H1 (cell line): ENCODE measurements at regions not wholly inside any gene's neighbourhood (a gene's known extent, or its start where the extent isn't known, plus 50 kb on each side); places are given as distances from the start of the nearest gene placed in this dataset.

Experiments
- CTCF ChIA-PET: fragments of 300-600 bp; sonication (Branson Sonifier 250); formaldehyde crosslinking; loops from one replicate; lab custom pipeline; 2021; ENCODE audit not compliant: partially characterized antibody; lab: Charles Lee
- POLR2A ChIA-PET: fragments of 300-600 bp; sonication (Branson Sonifier 250); formaldehyde crosslinking; loops from one replicate; lab custom pipeline; 2021; ENCODE audit warnings: inconsistent platforms; ENCODE audit not compliant: partially characterized antibody; lab: Charles Lee
- DNase-seq, 2 experiments: peaks; one replicate each; pipeline versions ENCODE4 v3.0.0 to v3.0.0-alpha.2; 2010 to 2022; ENCODE audit warnings: low spot score in 2 of 2, low read depth in 1 of 2, mixed read lengths in 1 of 2
- FAIRE-seq: peaks from 2 replicates; lab custom pipeline; 2011; peaks lifted over from hg19 to GRCh38; lab: Jason Lieb, UNC
- H2AFZ ChIP-seq: 2 replicates; pipeline ENCODE4 v1.8.1; 2012; ENCODE audit warnings: low read length, inconsistent platforms
- H2AK5ac ChIP-seq: 2 replicates; pipeline ENCODE4 v1.6.1; 2013; ENCODE audit warnings: low read depth, low read length
- H2BK120ac ChIP-seq: replicated peaks from 2 replicates; pipeline ENCODE3; 2013; ENCODE audit warnings: low read depth, low read length, inconsistent platforms
- H2BK12ac ChIP-seq: 2 replicates; pipeline ENCODE4 v1.6.1; 2013; ENCODE audit warnings: low read depth, low read length
- H2BK15ac ChIP-seq: 2 replicates; pipeline ENCODE4 v1.6.1; 2013; ENCODE audit warnings: low read length
- H2BK20ac ChIP-seq: 2 replicates; pipeline ENCODE4 v1.6.1; 2013; ENCODE audit warnings: low read length
- H2BK5ac ChIP-seq: 2 replicates; pipeline ENCODE4 v1.6.1; 2013; ENCODE audit warnings: low read depth, low read length
- H3K14ac ChIP-seq: 2 replicates; pipeline ENCODE4 v1.6.1; 2013; ENCODE audit warnings: inconsistent platforms; ENCODE audit not compliant: insufficient read length
- H3K18ac ChIP-seq: 2 replicates; pipeline ENCODE4 v1.6.1; 2013; ENCODE audit warnings: low read length; ENCODE audit errors: extremely low read depth
- H3K23ac ChIP-seq: 2 replicates; pipeline ENCODE4 v1.6.1; 2013; ENCODE audit warnings: inconsistent platforms; ENCODE audit not compliant: insufficient read length
- H3K23me2 ChIP-seq: 2 replicates; pipeline ENCODE4 v1.6.1; 2013; ENCODE audit warnings: low read depth, low read length
- H3K27ac ChIP-seq: 2 replicates; pipeline ENCODE4 v1.6.1; 2011; ENCODE audit warnings: low read depth, low read length, inconsistent platforms
- H3K27me3 ChIP-seq, 4 experiments: replicated peaks in 1 of 4; 1 replicate in 1 of 4; 2 replicates in 3 of 4; pipeline versions ENCODE4 v1.6.1 to v1.8.1; 2011 to 2013; ENCODE audit warnings: low read length in 3 of 4, mild to moderate bottlenecking in 3 of 4, inconsistent platforms in 2 of 4, mixed read lengths in 2 of 4, moderate library complexity in 1 of 4; ENCODE audit not compliant: control insufficient read depth in 3 of 4, insufficient read depth in 3 of 4; ENCODE audit errors: extremely low read depth in 1 of 4
- H3K36me3 ChIP-seq, 4 experiments: 2 replicates each; pipeline versions ENCODE4 v1.6.1 to v1.8.1; 2011 to 2013; ENCODE audit warnings: mild to moderate bottlenecking in 4 of 4, low read length in 3 of 4, moderate library complexity in 2 of 4, control low read depth in 1 of 4, inconsistent platforms in 1 of 4; ENCODE audit not compliant: insufficient read depth in 4 of 4, control insufficient read depth in 2 of 4
- H3K4ac ChIP-seq: replicated peaks from 2 replicates; pipeline ENCODE3; 2013; ENCODE audit warnings: low read length, low read depth, mixed read lengths, inconsistent platforms; ENCODE audit not compliant: insufficient read length
- H3K4me1 ChIP-seq, 4 experiments: replicated peaks in 1 of 4; 1 replicate in 1 of 4; 2 replicates in 3 of 4; pipeline versions ENCODE4 v1.6.1 to v1.8.1; 2011 to 2013; ENCODE audit warnings: low read length in 3 of 4, inconsistent platforms in 2 of 4, mixed read lengths in 1 of 4; ENCODE audit not compliant: insufficient read depth in 4 of 4, control insufficient read depth in 3 of 4
- H3K4me2 ChIP-seq, 2 experiments: 2 replicates each; pipeline versions ENCODE4 v1.6.1 to v1.8.1; 2011 to 2013; ENCODE audit warnings: low read depth in 2 of 2, low read length in 2 of 2, control low read depth in 1 of 2, inconsistent platforms in 1 of 2, mild to moderate bottlenecking in 1 of 2; ENCODE audit not compliant: insufficient read depth in 1 of 2
- H3K4me3 ChIP-seq, 4 experiments: fragments of 200-600, 300-600 bp in 1 of 4; sonication (generic), shearing (Covaris generic), sonication (Bioruptor Twin) in 1 of 4; 2 replicates each; pipeline versions ENCODE4 v1.5.1 to v1.8.1; 2011 to 2016; ENCODE audit warnings: low read length in 4 of 4, low read depth in 3 of 4, control low read depth in 2 of 4, inconsistent platforms in 2 of 4, mild to moderate bottlenecking in 2 of 4, mixed read lengths in 1 of 4, moderate library complexity in 1 of 4; ENCODE audit not compliant: insufficient read depth in 2 of 4; ENCODE audit errors: extremely low read depth in 1 of 4
- H3K56ac ChIP-seq: replicated peaks from 2 replicates; pipeline ENCODE3; 2013; ENCODE audit warnings: low read depth, mild to moderate bottlenecking, mixed read lengths, low read length, inconsistent platforms; ENCODE audit not compliant: insufficient read length
- H3K79me1 ChIP-seq: 2 replicates; pipeline ENCODE4 v1.6.1; 2013; ENCODE audit warnings: low read depth, low read length, control low read depth
- H3K79me2 ChIP-seq, 2 experiments: 2 replicates each; pipeline versions ENCODE4 v1.6.1 to v1.8.1; 2012 to 2013; ENCODE audit warnings: low read length in 2 of 2, mild to moderate bottlenecking in 2 of 2, inconsistent platforms in 1 of 2; ENCODE audit not compliant: insufficient read depth in 2 of 2, control insufficient read depth in 1 of 2
- H3K9ac ChIP-seq, 4 experiments: replicated peaks in 1 of 4; 1 replicate in 1 of 4; 2 replicates in 3 of 4; pipeline versions ENCODE4 v1.6.1 to v1.8.1; 2011 to 2013; ENCODE audit warnings: low read depth in 3 of 4, low read length in 3 of 4, control low read depth in 2 of 4, mild to moderate bottlenecking in 2 of 4, moderate library complexity in 2 of 4, inconsistent platforms in 1 of 4; ENCODE audit errors: extremely low read depth in 1 of 4
- H3K9me3 ChIP-seq, 2 experiments: 2 replicates each; pipeline versions ENCODE4 v1.6.1 to v1.8.1; 2012 to 2013; ENCODE audit warnings: mild to moderate bottlenecking in 2 of 2, moderate library complexity in 2 of 2, control low read depth in 1 of 2, inconsistent platforms in 1 of 2, low read depth in 1 of 2, low read length in 1 of 2, mixed read lengths in 1 of 2; ENCODE audit not compliant: insufficient read depth in 2 of 2
- H4K20me1 ChIP-seq, 2 experiments: replicated peaks in 1 of 2; 2 replicates each; pipeline versions ENCODE3 to v1.8.1; 2011 to 2013; ENCODE audit warnings: inconsistent platforms in 2 of 2, low read length in 2 of 2, mild to moderate bottlenecking in 1 of 2; ENCODE audit not compliant: insufficient read depth in 2 of 2, control insufficient read depth in 1 of 2
- H4K5ac ChIP-seq: 2 replicates; pipeline ENCODE4 v1.6.1; 2013; ENCODE audit warnings: low read length, low read depth, mixed read lengths, inconsistent platforms; ENCODE audit not compliant: insufficient read length
- H4K8ac ChIP-seq: 2 replicates; pipeline ENCODE4 v1.8.0; 2013; ENCODE audit warnings: mild to moderate bottlenecking, moderate library complexity, low read length, inconsistent platforms; ENCODE audit not compliant: insufficient read depth; ENCODE audit errors: extremely low read depth
- H4K91ac ChIP-seq: replicated peaks from 2 replicates; pipeline ENCODE3; 2013; ENCODE audit warnings: low read length, mixed read lengths, inconsistent platforms; ENCODE audit not compliant: insufficient read length
- FOSL1 ChIP-seq: IDR thresholded peaks from 2 replicates; pipeline ENCODE4 v1.6.1; 2011; ENCODE audit warnings: mild to moderate bottlenecking, low read depth, low read length, moderate library complexity; ENCODE audit not compliant: insufficient read depth
- GABPA ChIP-seq: IDR thresholded peaks from 2 replicates; pipeline ENCODE4 v1.6.1; 2011; ENCODE audit warnings: mild to moderate bottlenecking, low read length, moderate library complexity, borderline replicate concordance; ENCODE audit not compliant: insufficient read depth
- GTF2F1 ChIP-seq: IDR thresholded peaks from 2 replicates; pipeline ENCODE4 v1.6.1; 2012; ENCODE audit warnings: low read depth, low read length, improper control_type of control experiment, borderline replicate concordance
- HDAC6 ChIP-seq: IDR thresholded peaks from one replicate; pipeline ENCODE4 v1.7.1; 2012; ENCODE audit warnings: low read depth, mild to moderate bottlenecking, inconsistent platforms, low read length, moderate library complexity
- KDM1A ChIP-seq: fragments of 200-600, 300-600 bp; sonication (generic); IDR thresholded peaks from 2 replicates; pipeline ENCODE4 v1.7.1; 2016; ENCODE audit warnings: mild to moderate bottlenecking, low read length, borderline replicate concordance
- POLR2A ChIP-seq, 2 experiments: IDR thresholded peaks; 1 replicate in 1 of 2; 2 replicates in 1 of 2; pipeline ENCODE4 v1.6.1; 2011; ENCODE audit warnings: low read depth in 2 of 2, low read length in 2 of 2, mild to moderate bottlenecking in 2 of 2; ENCODE audit errors: control extremely low read depth in 1 of 2
- POU5F1 ChIP-seq: IDR thresholded peaks from 2 replicates; pipeline ENCODE4 v1.6.1; 2011; ENCODE audit warnings: low read depth, mild to moderate bottlenecking, low read length, moderate library complexity
- RAD21 ChIP-seq, 2 experiments: IDR thresholded peaks in 1 of 2; conservative IDR thresholded peaks in 1 of 2; 2 replicates each; pipeline ENCODE4 v1.6.1; 2011; ENCODE audit warnings: low read depth in 2 of 2, low read length in 2 of 2, improper control_type of control experiment in 1 of 2, inconsistent platforms in 1 of 2, mild to moderate bottlenecking in 1 of 2, moderate library complexity in 1 of 2
- RFX5 ChIP-seq: IDR thresholded peaks from 2 replicates; pipeline ENCODE4 v1.6.1; 2011; ENCODE audit warnings: low read depth, low read length, improper control_type of control experiment, borderline replicate concordance
- SAP30 ChIP-seq: fragments of 300-600 bp; sonication (generic); IDR thresholded peaks from 2 replicates; pipeline ENCODE4 v1.7.1; 2012; ENCODE audit warnings: low read length, moderate library complexity, mild to moderate bottlenecking, inconsistent platforms; ENCODE audit not compliant: insufficient read depth, insufficient replicate concordance
- SP1 ChIP-seq: IDR thresholded peaks from 2 replicates; pipeline ENCODE4 v1.6.1; 2011; ENCODE audit warnings: low read depth, low read length
- TAF7 ChIP-seq: optimal IDR thresholded peaks from 2 replicates; pipeline ENCODE3; 2011; ENCODE audit warnings: low read depth, mild to moderate bottlenecking, inconsistent platforms, low read length, moderate library complexity, borderline replicate concordance
- TCF12 ChIP-seq: IDR thresholded peaks from 2 replicates; pipeline ENCODE4 v1.6.1; 2011; ENCODE audit warnings: low read depth, mild to moderate bottlenecking, low read length
- WGBS, 2 experiments: shearing (Covaris generic) in 1 of 2; methylation state at CpG; one replicate each; pipeline versions ENCODE4 v1.1.6 to v1.1.7; 2013 to 2015; ENCODE audit warnings: low lambda C conversion rate in 2 of 2, mixed read lengths in 2 of 2, inconsistent platforms in 1 of 2, low coverage in 1 of 2, missing lambda C conversion rate in 1 of 2; ENCODE audit not compliant: insufficient replicate concordance in 2 of 2, insufficient coverage in 1 of 2, insufficient read length in 1 of 2; ENCODE audit errors: extremely low coverage in 1 of 2, missing lambda C conversion rate in 1 of 2; 5-methylcytosine and 5-hydroxymethylcytosine counted together

- CTCF ChIA-PET = no interaction called here
- Histone ChIP-seq H3K9me3 (no peaks in the 10 kb centered on the region), H3K4me3 (no peak overlapping the region)
These were observed 1211.6 kb upstream of the LRRN3 start for GRCh38 chr7:109879287-109879828.

More at GRCh38 chr7:109879287-109879828, 1211.6 kb upstream of the LRRN3 start:
- POLR2A ChIA-PET = no interaction called here
- no peaks in the 10 kb centered on the region for H4K20me1 ChIP-seq
- no peak overlapping the region for H4K8ac ChIP-seq
- TF ChIP-seq GTF2F1 (no peak), RFX5 (no peak), TAF7 (no peak), FOSL1 (no peak), POU5F1 (no peak), TCF12 (no peak), HDAC6 (no peak), SP1 (no peak), POLR2A (IDR thresholded peaks at IDR 0.05; ENCODE audit: control extremely low read depth in 1 of 2, low read depth in 2 of 2, low read length in 2 of 2) (no peak), RAD21 (IDR thresholded peaks at IDR 0.05 in 1 of 2, conservative IDR thresholded peaks at IDR 0.05 in 1 of 2; ENCODE audit: low read depth in 2 of 2, low read length in 2 of 2) (no peak), GABPA (no peak), KDM1A (no peak), SAP30 (no peak)
- H3K23me2 ChIP-seq = no peaks in the 10 kb centered on the region
- H2AFZ ChIP-seq = peak overlapping the region; percentile 40; the same call in 1 of the 2 replicates
- H3K9ac ChIP-seq = no peak overlapping the region
- FAIRE-seq (peak; percentile 36), DNase-seq (no peak)
- no peak overlapping the region for H2AK5ac ChIP-seq
- no peaks in the 10 kb centered on the region for H3K36me3 ChIP-seq
- no peak overlapping the region for H2BK5ac ChIP-seq
- H2BK20ac ChIP-seq = no peak overlapping the region
- no peak overlapping the region for H3K4ac ChIP-seq
- H3K18ac ChIP-seq = no peak overlapping the region
- no peak overlapping the region for H3K4me2 ChIP-seq
- H3K27ac ChIP-seq = no peak overlapping the region
- no peak overlapping the region for H2BK15ac ChIP-seq
- H3K4me1 ChIP-seq = no peaks in the 10 kb centered on the region
- 90% methylated on average over 4 of the region's 4 CpGs; no CpG with 5 or more reads in 1 of the 2 experiments for WGBS, 2 experiments
- no peaks in the 10 kb centered on the region for H3K79me2 ChIP-seq
- H3K56ac ChIP-seq = no peak overlapping the region
- H2BK120ac ChIP-seq = no peak overlapping the region
- H2BK12ac ChIP-seq = no peak overlapping the region
- no peaks in the 10 kb centered on the region for H3K79me1 ChIP-seq
- H3K14ac ChIP-seq = no peak overlapping the region
- H4K5ac ChIP-seq = no peak overlapping the region
- H3K23ac ChIP-seq = no peak overlapping the region
- H3K27me3 ChIP-seq = no peaks in the 10 kb centered on the region
- H4K91ac ChIP-seq = no peak overlapping the region
